Ascending aorta (tissue), 2 donors: ENCODE measurements at regions not wholly inside any gene's neighbourhood (a gene's known extent, or its start where the extent isn't known, plus 50 kb on each side); places are given as distances from the start of the nearest gene placed in this dataset.

Experiments used
- DNase-seq, 2 donors: peaks; one replicate each; pipeline ENCODE4 v3.0.0-alpha.2; 2019; ENCODE audit warnings: low spot score in 2 of 2
- H3K27ac ChIP-seq, 2 donors: fragments of 200-600 bp; sonication (generic); one replicate each; pipeline ENCODE4 v1.5.1; 2016 to 2017; ENCODE audit warnings: mild to moderate bottlenecking in 1 of 2
- H3K27me3 ChIP-seq: fragments of 200-600 bp; sonication (generic); one replicate; pipeline ENCODE4 v1.5.1; 2017
- H3K36me3 ChIP-seq, 2 donors: fragments of 200-600 bp; sonication (generic); one replicate each; pipeline ENCODE4 v1.5.1; 2016
- H3K4me1 ChIP-seq, 2 donors: fragments of 200-600 bp; sonication (generic); one replicate each; pipeline ENCODE4 v1.5.1; 2016 to 2017; ENCODE audit warnings: mild to moderate bottlenecking in 1 of 2
- H3K4me3 ChIP-seq, 2 donors: fragments of 200-600 bp; sonication (generic); one replicate each; pipeline ENCODE4 v1.5.1; 2016 to 2017; ENCODE audit warnings: mild to moderate bottlenecking in 1 of 2
- H3K9me3 ChIP-seq, 2 donors: fragments of 200-600 bp; sonication (generic); one replicate each; pipeline ENCODE4 v1.5.1; 2016
- CTCF ChIP-seq, 3 experiments: fragments of 200-600 bp in 2 of 3; fragments of 450-650 bp in 1 of 3; sonication (generic) in 2 of 3; IDR thresholded peaks; one replicate each; pipeline ENCODE4 v1.5.1; 2016 to 2019; ENCODE audit warnings: antibody characterized with exemption in 3 of 3, mild to moderate bottlenecking in 1 of 3, moderate library complexity in 1 of 3
- intact Hi-C: fragments of 100-400 bp; cut with DNase I; formaldehyde crosslinking; loops from one replicate; pipeline ENCODE4 v1.15.1; 2023

GRCh38 chr1:239772446-239772845, 319.2 kb upstream of the FMN2 start:
- no peaks in the 10 kb centered on the region for H3K27me3 ChIP-seq
- no peak overlapping the region for H3K27ac ChIP-seq
- no peak for DNase-seq
- no peak overlapping the region for H3K4me3 ChIP-seq
- H3K36me3 ChIP-seq: no peaks in the 10 kb centered on the region
- peaks cover 0 to 2% of the 10 kb centered on the region in 2 donors for H3K4me1 ChIP-seq
- H3K9me3 ChIP-seq: no peaks in the 10 kb centered on the region
- intact Hi-C loops: no loop called here
- no peak for TF ChIP-seq CTCF (IDR thresholded peaks at IDR 0.05)

- DNase-seq: no peak
- Histone ChIP-seq H3K27ac (peak overlapping the region in 1 of 2 donors; percentile 12), H3K4me3 (no peak overlapping the region), H3K9me3 (no peaks in the 10 kb centered on the region), H3K4me1 (peaks cover 0 to 2% of the 10 kb centered on the region in 2 donors), H3K36me3 (no peaks in the 10 kb centered on the region), H3K27me3 (no peaks in the 10 kb centered on the region)
- TF ChIP-seq CTCF (IDR thresholded peaks at IDR 0.05): no peak
- intact Hi-C loops: no loop called here
Observed at GRCh38 chr1:239775466-239775865, 316.2 kb upstream of the FMN2 start.

- no peaks in the 10 kb centered on the region for H3K9me3 ChIP-seq
- H3K4me1 ChIP-seq: peaks cover 0 to 2% of the 10 kb centered on the region in 2 donors
- H3K4me3 ChIP-seq: no peak overlapping the region
- no peaks in the 10 kb centered on the region for H3K27me3 ChIP-seq
- DNase-seq: no peak
- H3K27ac ChIP-seq: no peak overlapping the region
- no peak for TF ChIP-seq CTCF (IDR thresholded peaks at IDR 0.05)
- intact Hi-C loops: no loop called here
- no peaks in the 10 kb centered on the region for H3K36me3 ChIP-seq
Observed at GRCh38 chr1:239778208-239778813, 313.4 kb upstream of the FMN2 start.

- DNase-seq: no peak
- intact Hi-C loops: no loop called here
- H3K36me3 ChIP-seq: no peaks in the 10 kb centered on the region
Observed at GRCh38 chr1:239779962-239780361, 311.7 kb upstream of the FMN2 start.

GRCh38 chr1:239784896-239785295, 306.8 kb upstream of the FMN2 start:
- DNase-seq: no peak
- H3K27me3 ChIP-seq: no peaks in the 10 kb centered on the region
- intact Hi-C loops: no loop called here
- H3K27ac ChIP-seq: no peak overlapping the region
- no peak overlapping the region for H3K4me3 ChIP-seq
- H3K36me3 ChIP-seq: no peaks in the 10 kb centered on the region
- TF ChIP-seq CTCF (IDR thresholded peaks at IDR 0.05): no peak
- H3K4me1 ChIP-seq: no peaks in the 10 kb centered on the region
- H3K9me3 ChIP-seq: no peaks in the 10 kb centered on the region

More at GRCh38 chr1:239779962-239780361, 311.7 kb upstream of the FMN2 start:
- TF ChIP-seq CTCF (IDR thresholded peaks at IDR 0.05): no peak
- peaks cover 0 to 2% of the 10 kb centered on the region in 2 donors for H3K4me1 ChIP-seq
- H3K27me3 ChIP-seq: no peaks in the 10 kb centered on the region
- H3K9me3 ChIP-seq: no peaks in the 10 kb centered on the region
- no peak overlapping the region for H3K27ac ChIP-seq
- H3K4me3 ChIP-seq: no peak overlapping the region

- H3K4me1 ChIP-seq: no peaks in the 10 kb centered on the region
- intact Hi-C loops: no loop called here
- no peak overlapping the region for H3K4me3 ChIP-seq
- no peak for TF ChIP-seq CTCF (IDR thresholded peaks at IDR 0.05)
- no peaks in the 10 kb centered on the region for H3K36me3 ChIP-seq
- no peaks in the 10 kb centered on the region for H3K27me3 ChIP-seq
- H3K9me3 ChIP-seq: no peaks in the 10 kb centered on the region
- no peak overlapping the region for H3K27ac ChIP-seq
- DNase-seq: no peak
Observed at GRCh38 chr1:239785576-239785975, 306.1 kb upstream of the FMN2 start.
